Fibroblast of skin of left quadriceps (primary cell): ENCODE measurements at regions not wholly inside any gene's neighbourhood (a gene's known extent, or its start where the extent isn't known, plus 50 kb on each side); places are given as distances from the start of the nearest gene placed in this dataset.
A peak's percentile ranks its signal among the peaks of the same experiment; 100 is the strongest.
"Not testable (repeated sequence)": the region's sequence is repeated elsewhere in the genome, so short reads cannot be mapped to it uniquely, and the experiment has no call there.

Experiments used
- DNase-seq, 2 experiments: peaks; one replicate each; pipeline ENCODE4 v3.0.0-alpha.2; 2013; ENCODE audit warnings: low read depth in 2 of 2

DNA sequence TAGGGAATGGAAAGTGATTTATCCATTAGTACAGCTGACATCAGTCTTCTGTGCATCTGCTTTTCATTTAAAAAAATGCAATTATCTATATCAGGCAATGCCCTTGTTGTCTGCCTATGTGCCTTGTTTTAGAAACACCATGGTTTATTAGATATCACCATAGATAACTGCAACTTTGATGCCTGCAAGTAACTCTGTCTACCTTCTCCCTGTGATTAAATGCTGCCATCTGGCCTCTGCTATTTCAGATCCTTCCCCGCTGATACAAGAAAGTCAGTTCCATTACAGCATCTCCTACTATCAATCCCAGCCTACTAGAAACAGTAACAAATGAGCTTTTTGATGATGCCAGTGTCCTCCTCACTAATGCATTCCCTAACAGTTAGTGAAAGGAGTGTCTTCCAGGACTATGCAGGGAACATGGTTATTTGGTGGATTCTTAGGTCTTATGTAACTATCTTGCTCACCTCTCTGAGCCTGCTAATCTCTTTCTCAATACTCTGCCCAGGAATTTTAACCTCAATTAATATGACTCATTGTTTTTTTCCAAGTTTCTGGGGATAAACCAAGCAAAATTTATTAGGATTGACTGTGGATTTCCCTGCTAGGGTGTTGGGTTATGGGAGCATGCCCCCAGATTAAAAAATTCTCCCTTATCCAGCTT, 444.9 kb downstream of the RAPGEF2 start:
- DNase-seq = peak; percentile 28 to 36

DNA sequence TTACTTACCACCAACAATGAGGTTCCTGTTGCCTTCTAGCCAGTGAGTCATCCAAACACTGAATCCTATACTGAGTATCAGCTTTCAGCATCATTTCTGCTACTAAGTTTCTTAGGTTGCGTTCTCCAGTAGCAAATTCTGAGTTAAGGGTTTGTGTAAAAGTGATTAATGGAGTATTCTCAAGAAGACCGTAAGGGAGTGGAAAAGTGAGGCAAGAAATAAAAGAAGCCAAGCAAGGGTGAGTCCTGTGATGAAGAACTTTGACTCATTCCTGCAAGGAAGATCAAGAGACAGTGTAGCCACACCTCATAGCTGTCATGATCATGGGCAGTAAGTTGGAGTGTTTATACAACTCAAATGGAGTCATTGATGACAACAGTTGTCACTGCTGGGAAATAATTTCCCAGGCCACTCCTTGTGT, 446.2 kb downstream of the RAPGEF2 start:
- peak in 1 of 2 experiments; percentile 4 for DNase-seq

DNA sequence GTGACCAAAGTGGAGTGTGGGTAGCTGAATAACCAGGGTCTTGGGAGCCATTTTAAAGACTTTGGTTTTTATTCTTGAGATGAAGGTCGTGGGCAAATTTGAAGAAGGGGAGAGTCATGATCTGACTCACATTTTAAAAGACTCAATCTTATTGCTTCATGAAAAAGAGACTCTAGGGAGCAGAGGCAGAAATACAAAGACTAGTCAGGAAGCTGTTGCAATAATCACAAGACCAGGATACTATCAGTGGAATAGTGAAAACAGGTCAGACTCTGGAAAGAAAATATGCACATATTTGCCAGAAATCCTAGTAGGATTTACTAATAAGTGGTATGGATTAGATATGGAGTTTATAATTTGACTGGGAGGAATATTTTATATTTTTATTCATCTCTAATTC, 448.4 kb downstream of the RAPGEF2 start:
- DNase-seq = peak in 1 of 2 experiments; percentile 6

DNA sequence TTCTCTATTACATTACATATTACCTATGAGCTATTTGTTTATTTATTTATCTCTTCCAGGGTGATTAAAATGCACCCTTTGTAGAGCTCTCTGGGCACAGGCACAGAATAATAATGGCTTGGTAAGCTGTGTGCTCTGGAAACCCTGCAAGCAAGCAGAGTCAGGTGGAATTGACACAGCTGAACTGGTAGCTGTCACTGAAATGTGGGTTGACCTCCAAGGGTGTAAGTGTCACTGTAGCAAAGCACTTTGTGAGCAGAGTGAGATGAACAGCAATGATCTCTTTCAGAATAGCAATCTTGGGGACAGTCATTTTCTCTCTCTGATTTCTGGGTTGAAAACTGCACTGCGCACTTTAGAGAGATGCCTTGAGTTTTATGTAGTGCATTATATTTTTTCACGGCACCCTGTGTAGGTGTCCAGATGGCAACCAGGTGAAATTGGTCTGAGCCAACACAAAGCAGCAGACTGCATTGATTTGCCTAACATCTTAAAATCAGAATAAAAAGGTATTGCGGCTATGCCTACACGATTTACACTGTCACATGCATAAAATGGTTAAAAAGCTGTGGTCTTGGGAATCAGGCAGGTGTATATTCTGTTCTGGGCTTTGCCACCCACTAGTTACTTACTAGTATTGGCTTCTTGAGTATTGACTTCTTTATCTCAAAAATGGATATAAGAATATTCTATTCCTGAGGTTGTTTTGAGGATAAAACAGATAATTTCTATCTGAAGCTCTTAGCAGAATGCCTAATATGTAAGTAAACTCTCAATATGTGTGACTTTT, 450.3 kb downstream of the RAPGEF2 start:
- DNase-seq = no peak

DNA sequence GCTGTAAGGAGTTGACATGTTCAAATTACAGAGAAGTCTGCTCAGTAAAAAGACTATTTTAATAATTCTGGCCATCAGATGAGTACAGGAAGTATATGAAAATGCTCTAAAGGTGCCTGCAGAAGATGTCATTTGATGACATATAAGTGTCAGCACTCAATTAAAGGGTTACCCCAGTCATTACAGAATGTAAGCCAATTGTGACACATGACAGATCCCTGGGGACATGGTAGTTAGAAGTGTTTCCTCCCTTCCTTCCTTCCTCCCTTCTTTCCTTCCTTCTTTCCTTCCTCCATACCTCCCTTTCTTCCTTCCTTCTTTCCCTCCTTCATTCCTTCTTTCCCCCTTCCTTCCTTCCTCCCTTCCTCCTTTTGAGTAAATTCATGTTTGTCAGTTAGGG, 453.0 kb downstream of the RAPGEF2 start:
- DNase-seq = no peak

DNA sequence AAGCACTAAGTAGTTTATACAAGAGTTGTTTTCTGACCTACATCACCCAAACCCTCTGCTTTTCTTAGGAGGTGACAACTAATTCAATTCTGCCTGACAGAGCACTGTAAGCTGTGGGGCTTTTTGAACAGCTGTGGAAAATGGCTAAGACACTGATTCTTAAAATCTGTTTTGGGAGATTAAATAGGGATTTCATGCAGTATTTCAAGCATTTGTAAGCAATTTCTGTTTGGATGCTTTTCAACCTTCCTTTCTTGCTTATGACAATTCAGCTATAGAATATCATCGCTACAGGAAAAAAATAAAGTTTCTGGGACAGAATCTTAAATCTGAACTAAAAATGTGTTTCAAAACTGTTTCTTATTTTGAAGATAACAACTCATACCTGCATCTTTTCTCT, 459.5 kb downstream of the RAPGEF2 start:
- DNase-seq = no peak

DNA sequence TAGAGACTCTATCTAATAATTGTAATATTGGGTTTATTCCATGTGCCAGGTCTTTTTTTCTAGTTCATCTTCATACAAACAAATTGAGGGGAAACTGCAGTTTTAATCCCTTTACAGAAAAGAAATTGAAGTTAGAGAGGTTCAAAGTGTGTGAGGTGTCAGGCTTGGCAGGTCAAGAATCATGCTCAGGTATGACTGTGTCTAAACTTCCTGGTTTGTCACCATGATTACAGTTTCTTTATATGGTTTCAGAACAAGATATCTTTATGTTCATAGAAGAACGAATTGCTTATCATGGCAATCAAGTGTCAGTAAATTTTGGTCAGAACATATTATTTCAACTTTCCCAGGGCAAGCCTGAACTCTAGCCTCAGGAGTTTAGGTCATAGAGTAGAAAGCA, 460.4 kb downstream of the RAPGEF2 start:
- no peak for DNase-seq

DNA sequence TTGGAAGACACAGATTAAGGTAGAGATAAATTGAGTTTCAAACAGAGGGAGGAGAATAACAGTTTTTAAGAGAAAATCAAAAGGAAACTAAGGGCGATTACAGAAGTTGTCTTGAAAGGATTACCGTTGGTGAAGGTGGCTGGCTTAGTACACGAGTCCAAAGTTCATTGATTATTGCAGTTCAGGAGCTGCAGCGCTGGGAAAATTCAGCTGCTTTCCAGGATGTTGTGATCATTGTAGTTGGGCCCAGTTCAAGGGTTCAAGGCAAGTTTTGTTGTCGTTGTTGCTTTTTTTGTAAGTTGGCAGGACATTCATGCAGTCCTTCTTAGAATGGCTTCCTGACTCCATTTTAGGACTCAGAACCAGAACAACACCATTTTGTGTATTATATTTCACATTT, 461.7 kb downstream of the RAPGEF2 start:
- no peak for DNase-seq

DNA sequence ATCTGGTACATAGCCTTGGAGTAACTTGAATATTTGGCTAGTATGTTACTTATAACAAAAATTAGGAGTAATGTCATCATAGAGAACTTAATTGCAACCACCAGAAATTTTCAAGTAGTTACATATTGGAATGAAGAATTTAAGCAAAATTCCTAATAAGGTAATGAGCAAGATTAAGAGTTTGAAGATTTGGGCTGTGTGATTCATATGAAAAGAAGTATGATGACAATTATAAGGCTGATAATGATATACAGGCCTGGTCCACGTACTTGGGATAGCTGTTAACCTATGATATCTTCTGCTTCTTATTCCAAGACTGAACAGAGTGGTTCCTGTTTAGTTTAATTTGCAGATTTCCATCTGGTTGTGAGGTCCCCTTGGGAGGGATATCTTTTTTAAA, 463.9 kb downstream of the RAPGEF2 start:
- DNase-seq = peak in 1 of 2 experiments; percentile 10

DNA sequence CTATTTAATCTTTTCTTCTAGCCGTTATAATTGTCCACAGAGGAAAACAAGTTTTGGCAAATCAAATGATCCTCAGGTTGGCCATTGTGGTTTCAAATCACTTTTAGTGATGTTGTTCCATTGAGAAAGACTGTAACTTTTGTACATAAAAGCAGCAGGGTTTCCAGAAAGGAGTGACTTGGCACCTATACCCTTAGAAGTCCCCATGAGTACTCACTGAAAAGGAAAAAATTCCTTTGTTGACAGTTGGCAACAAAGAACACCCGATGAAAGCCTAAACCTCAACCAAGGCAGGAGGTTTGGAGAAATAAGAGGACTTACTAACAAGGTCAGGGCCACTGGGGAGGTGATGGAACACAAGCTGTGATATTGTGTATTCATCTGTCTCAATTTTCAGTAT, 474.4 kb downstream of the RAPGEF2 start:
- no peak for DNase-seq

DNA sequence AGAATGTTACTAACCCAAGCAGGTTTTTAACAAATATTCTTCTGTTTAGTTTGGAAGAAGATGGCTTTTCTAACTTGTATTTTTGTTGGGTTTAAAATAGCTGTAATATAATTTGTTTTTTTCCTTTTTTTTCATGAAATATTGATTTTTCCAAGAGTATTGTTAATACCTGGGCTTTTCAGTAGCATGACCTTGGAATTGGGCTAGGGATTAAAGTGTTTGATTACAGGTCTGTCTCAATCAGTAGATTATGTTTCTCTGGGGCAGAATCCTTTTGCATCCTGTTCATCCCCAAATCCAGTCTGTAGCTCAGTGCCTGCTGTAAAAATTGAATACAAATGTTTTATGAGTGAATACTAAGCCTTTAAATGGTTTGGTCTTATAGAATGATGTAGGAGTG, 479.8 kb downstream of the RAPGEF2 start:
- DNase-seq = no peak

DNA sequence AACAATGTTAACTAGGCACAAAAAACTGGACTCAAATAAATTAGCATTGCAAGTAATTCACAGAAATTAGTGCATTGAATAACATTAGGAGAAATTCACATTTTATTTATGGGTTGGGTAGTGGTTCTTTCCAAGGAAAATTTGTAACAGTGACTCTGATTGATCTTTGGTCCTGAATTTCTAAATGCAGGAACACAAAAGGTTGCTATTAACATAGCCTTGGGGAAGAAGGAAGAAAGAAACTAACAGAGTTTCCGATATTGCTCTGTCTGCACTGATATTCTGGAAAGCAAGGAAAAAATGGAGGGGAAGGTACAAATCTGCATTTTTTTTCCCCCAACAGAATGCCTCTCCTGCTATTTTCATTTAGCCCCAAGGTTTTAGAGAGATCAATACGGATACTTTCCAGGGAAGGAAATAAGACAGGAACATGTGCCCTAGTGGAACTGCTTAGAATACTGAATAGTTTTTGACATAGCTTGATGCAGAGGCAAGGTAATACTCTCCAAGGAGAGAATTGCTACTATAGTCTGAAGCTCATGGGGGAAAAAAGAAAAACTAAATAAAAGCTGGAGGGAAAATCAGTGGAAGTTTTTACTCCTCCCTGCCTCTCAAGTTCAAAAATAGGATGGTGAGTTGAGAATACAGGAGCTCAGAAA, 490.1 kb downstream of the RAPGEF2 start:
- DNase-seq = no peak

DNA sequence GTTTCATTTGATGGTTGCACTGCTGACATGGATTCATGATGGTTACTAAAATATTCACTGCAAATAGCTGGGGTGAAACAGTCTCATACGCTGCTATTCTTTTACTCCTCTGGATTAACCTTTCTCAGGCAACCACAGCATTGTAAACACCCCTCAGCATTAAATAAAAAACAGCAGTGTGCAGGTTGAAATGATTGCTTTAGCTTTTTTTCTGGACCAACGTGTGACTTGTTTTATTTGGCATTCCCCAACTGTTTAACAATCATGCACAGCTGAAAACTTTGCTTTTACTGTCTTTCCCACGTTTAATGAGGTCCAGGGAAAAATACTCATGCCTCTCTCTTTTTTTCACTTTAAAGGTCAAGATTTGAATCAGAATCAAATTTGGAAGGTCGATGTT, 490.8 kb downstream of the RAPGEF2 start:
- no peak for DNase-seq

DNA sequence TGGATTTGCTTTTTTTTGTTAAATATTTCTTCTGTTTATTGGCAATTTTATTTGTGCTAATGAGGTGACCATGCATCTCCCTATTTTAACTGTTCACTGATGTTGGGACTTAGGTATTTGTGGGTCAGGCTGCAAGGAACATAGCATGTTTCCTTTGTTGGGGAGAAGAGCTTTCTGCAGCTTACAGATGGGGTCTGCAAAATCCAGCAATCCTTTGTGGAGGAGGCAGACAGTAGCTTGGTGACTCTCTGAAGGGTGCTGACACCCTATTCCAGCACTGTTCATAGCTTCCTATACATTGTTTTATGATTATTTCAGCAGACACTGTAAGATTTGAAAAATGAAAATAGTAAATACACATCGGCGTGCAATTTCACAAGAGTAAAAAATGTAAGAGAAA, 491.7 kb downstream of the RAPGEF2 start:
- DNase-seq = no peak

DNA sequence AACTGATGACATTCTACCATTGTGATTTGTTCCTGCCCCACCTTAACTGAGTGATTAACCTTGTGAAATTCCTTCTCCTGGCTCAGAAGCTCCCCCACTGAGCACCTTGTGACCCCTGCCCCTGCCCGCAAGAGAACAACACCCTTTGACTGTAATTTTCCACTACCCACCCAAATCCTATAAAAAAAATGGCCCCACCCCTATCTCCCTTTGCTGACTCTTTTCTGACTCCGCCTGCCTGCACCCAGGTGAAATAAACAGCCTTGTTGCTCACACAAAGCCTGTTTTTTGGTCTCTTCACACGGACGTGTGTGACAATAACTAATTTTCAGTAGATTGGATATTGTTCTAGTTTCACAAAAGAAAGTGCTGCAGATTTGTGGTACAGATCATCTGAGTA, 492.2 kb downstream of the RAPGEF2 start:
- not testable (repeated sequence) for DNase-seq

DNA sequence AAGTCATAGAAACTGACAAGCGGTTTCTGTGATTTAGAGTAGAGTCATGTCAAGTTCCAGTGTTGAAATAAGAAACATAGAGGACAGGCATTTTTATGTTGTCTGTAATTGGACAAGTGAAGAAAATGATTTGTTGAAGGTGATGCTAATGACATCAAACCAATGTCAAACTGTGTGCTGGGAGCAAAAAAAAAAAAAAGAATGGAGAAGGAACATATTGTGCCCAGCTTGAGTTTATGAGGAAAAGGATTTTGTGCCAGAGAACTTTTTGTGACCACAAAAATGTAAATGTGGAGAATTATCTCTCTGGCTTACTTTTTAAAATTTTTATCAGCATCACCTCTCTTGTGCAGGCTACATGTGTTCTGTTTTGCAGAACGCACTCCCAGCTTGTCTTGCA, 495.7 kb downstream of the RAPGEF2 start:
- no peak for DNase-seq

DNA sequence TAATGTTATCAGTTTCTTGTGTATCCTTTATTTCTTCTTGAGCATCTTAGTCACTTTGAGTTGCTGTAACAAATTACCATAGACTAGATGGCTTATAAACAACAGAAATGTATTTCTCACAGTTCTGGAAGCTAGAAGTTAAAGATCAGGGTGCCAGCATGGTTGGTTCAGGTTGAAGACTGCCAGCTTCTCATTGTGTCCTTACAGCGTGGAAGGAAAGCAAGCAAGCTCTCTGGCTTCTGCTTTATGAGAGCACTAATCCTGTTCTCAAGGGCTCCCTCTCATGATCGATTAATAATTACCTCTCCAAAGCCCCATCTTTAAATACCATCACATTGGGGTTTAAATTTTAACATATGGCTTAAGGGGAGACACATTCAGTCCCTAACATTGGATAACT, 497.2 kb downstream of the RAPGEF2 start:
- no peak for DNase-seq

DNA sequence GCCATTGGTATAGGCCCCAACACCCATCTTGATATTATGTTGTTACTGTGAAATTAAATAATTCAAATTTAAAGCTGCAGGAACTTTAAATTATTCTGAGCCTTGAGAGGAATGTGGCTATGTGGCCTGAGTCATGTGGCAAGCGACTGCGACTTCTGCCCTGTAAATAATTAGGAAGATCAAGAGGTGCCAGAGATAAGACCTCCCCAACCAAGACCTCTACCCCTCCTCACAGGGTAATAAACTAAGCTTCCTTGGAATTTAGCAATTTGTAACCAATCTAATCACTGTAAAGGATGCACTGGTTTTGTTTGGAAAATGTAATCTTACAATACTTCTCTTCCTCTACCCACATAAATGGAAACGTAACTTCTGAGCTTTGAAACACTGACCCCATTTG, 501.9 kb downstream of the RAPGEF2 start:
- no peak for DNase-seq

DNA sequence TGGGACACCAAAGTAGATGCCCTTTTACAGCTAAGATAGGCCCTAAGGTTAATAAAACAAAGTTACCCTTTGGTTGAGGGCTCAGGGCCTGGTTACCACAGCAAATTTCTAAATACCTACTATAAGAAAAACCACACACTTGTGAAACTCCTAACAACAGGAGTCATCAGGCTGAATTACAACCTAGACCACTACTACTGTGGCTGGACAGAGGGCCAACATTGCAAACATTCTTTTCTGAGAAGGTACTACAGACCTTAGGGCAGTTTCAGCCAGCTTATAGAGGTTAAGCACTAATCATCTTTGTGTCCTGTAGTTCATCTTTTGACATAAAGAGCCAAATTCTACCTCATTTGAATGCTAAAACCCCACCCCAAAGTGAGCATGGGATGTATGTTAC, 504.0 kb downstream of the RAPGEF2 start:
- DNase-seq = no peak

DNA sequence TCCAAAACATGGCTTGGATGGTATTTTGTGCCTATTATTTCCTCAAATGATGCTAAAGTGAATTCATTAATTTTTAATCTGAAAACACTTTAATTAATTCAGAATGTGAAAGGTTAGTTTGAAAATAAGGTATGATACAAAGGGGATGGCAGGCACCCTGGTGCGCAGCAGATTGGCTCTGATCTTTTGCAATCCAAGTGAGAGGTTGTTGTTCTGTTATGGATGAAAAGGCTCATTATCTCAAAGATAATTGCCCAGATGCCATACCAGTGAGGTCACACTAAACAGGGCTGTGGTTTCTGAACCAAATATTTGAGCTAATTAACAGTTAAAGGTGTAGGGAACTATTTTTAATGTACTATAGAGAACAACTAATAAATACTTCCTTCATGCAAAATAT, 504.9 kb downstream of the RAPGEF2 start:
- no peak for DNase-seq

DNA sequence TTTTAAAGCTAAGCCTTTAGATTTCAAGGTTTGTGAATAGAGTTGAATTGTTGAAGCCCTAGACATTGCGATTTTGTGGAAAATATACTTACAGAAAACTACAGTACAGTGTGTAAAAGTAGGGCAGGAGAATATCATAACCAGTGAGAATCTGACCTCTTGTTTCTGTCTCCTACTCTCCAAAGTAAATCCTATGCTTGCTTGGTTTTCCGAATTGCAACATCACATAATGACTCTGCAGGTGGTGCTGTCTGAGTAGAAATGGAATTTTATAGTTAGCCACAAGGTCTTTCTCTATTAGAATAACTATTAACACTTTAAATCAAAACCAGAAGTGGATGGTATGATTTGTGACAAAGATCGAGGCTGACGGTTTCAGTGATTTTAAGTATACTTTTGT, 505.6 kb downstream of the RAPGEF2 start:
- DNase-seq = peak in 1 of 2 experiments; percentile 2

DNA sequence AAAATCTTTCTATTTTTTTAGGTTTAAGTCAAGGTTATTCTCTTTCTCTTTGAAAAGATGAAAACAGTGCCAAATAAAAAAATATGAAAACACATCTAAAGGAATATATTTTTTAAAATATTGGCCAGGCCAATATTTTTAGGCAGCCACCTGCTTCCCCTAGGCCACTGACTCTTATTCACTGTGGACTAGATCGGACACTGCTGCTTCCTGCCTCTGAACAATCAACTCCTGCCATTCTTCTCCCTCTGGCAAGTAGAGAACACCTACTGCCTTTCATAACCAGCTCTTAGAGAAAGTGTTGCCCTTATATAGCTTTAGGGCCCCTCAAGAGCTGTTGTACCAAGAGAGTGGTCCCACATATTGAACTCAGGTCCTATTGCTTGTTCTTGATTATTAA, 529.2 kb downstream of the RAPGEF2 start:
- DNase-seq = no peak
